ENCODE measurements at regions not wholly inside any gene's neighbourhood (a gene's known extent, or its start where the extent isn't known, plus 50 kb on each side); places are given as distances from the start of the nearest gene placed in this dataset.
"Not testable (repeated sequence)": the region's sequence is repeated elsewhere in the genome, so short reads cannot be mapped to it uniquely, and the experiment has no call there.

- H3K27ac ChIP-seq = no peak overlapping the region
Observed at GRCh38 chr6:168951217-168951616, 302.4 kb downstream of the THBS2 start.

DNA sequence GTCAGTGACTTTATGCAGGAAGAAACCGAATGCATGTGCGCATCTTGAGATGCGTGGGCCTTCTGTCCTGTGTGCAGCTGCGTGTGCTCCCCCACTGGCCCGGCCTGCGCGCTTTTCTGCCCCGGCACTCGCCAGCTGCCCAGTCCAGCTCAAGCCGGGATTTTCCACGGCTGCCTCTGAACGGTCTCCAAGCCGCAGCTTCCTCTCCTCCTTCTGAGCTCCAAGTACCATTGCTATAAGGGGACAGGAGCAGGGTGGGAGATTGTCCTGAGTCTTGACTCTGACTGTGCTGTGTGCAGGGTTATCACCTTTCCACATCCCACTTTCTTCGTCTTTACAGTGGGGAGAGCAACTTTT, 302.8 kb downstream of the THBS2 start:
- H3K27ac ChIP-seq = no peak overlapping the region
- no peak for DNase-seq (ENCODE audit: low read depth, low spot score)

More at GRCh38 chr6:168951217-168951616, 302.4 kb downstream of the THBS2 start:
- no peak for DNase-seq (ENCODE audit: low read depth, low spot score)

DNA sequence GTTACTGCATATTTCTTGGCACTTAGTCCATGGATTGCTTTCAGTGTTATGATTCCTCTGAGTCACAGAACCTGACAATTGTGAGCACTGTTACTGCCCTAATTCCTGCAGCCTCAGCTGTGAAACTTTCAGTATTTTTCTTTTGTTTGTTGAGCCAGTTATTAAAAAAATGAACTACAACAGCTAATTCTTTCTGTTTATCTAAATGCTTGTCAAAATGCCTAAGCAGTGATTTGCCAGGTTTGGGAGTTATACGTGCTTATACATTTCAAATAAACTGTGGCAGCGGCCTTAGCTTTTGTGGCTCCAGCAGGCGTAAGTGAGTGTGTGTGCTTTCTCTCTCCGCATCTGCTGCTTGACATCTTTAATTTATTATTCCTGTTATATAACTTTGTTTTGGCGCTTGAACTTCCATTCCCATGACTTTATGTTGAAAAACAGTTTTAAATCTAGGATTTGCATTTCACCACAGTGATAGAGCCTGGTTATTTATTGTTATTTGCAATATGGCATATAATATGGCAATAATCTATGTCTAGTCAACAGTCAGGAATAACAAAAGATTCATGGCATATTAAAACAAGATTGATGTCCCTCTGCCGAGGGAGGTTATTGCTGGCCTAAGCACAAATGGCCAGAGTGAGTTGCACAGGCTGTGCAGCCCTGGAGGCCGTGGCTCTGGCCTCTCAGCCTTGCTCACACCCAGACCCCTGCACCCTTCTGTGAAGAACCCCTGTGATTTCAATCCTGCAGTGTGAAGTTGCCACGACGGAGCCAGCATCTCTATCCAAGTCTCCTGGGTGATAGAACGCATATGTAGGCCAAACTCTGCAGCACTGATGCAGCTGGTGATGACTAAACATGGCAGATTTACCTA, 303.4 kb downstream of the THBS2 start:
- DNase-seq (ENCODE audit: low read depth, low spot score) = no peak
- no peak overlapping the region for H3K27ac ChIP-seq

DNA sequence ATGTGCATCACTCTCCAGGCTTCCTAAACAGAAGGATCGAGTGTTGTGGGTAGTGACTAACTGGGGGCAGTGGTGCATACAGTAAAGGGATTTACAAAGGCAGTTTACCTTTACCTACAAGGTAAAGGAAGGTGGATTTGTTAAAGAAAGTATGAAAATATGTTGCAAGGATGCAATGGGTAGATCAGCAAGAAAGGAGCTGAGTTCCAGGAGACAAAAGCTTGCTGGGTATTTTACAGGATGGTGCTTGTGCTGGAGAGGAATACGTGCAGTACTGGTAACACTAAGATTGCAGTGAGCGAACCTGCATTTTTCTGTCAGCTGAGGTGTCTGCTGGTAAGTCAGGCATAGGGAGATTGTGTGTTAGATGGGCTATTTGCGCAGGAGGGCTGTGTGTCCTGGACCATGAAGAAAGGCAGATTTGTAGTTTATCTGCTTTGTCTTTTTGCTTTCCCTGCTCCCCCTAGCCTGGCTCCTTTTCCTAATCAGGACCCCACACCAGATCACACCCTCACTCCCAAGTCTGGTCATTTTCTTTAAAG, 304.6 kb downstream of the THBS2 start:
- no peak for DNase-seq (ENCODE audit: low read depth, low spot score)

DNA sequence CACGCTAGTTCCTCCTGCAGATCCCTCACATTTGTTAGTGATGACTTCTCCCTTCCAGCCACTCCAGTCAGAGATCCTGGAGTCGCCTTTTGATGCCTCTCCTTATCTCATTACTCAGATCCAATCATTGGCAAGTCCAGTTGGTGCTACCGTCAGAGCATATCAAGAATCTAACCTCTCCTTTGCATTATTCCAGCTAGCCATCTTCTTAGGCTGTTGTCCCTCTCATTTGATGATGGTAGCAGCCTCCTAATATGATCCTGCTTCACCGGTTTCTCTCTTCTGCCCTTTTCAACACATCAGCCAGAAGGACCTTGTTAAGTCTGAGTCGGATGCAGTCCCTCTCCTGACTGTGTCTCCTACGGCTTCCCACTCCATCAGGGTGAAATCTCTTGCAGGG, 305.6 kb downstream of the THBS2 start:
- no peak overlapping the region for H3K27ac ChIP-seq
- no peak for DNase-seq (ENCODE audit: low read depth, low spot score)

More for the DNA sequence above, 304.6 kb downstream of the THBS2 start:
- no peak overlapping the region for H3K27ac ChIP-seq

DNA sequence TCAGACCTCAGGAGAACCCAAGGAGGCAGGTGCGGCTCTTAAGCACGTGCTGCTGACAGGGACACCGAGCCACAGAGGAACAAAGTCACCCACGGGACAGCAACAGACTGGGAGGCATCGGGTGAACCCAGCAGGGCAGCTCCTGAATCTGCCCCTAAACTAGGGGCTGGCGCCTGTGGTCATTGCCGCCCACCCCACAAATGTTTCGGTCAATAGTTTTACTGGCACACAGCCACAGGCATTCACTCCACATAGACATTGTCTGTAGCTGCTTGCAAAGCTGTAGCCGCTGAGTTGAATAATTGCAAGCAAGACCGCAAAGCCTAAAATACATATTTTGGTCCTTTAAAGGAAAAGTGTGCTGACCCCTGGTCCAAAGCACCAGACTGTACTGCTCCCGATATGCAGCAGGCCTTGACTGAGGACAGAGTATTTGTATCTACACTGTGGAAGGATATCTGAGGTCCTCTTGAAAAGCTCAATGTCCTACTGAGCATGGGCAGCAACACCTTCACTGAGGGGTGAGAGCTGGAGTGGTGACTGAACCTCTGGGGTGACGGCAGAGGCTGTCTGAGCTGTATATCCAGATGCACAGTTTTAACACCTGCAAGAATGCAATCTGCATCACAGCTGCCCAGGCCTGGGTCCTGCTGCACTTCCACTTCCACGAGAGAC, 310.3 kb downstream of the THBS2 start:
- no peak overlapping the region for H3K27ac ChIP-seq
- no peak for DNase-seq (ENCODE audit: low read depth, low spot score)

- H3K27ac ChIP-seq = no peak overlapping the region
- DNase-seq (ENCODE audit: low read depth, low spot score) = no peak
Observed at GRCh38 chr6:168942646-168943045, 311.0 kb downstream of the THBS2 start.

DNA sequence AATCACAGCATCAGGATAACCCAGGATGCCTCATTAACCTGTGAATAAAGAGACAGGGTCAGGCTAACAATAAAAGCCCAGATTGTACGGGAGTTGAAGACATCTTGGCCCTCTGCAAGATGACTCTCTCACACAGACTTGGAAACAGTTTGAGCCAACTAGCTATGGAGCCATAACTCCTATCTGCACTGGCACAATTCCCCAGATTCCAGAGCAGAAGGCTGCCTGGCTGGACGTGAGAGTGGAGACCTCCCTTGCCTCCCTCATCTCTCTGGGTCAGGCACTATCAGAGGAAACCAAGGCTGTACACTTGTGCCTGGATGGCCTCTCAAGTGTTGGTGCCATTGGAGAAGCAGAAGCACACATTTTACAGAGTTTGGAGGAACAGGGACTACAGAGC, 312.6 kb downstream of the THBS2 start:
- DNase-seq (ENCODE audit: low read depth, low spot score) = no peak
- H3K27ac ChIP-seq = no peak overlapping the region

DNA sequence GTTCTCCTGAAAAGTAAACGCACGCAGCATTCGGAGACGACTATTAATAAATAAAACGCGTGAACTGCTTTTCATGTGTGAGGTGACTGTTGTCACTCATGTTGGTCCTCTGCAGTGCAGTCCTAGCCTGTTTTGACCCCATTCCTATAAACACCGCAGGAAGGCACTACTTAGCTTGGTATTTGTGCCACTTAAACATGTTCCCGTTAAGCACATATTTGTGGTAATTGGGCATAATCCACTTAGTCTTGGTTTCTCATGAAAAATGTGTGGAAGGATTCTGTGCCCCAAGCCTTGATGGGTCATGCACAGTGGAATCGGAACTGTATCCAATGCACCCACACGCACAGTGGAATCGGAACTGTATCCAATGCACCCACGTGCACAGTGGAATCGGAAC, 313.9 kb downstream of the THBS2 start:
- no peak for DNase-seq (ENCODE audit: low read depth, low spot score)
- H3K27ac ChIP-seq = no peak overlapping the region

GRCh38 chr6:168939041-168939440, 314.6 kb downstream of the THBS2 start:
- no peak overlapping the region for H3K27ac ChIP-seq
- no peak for DNase-seq (ENCODE audit: low read depth, low spot score)

DNA sequence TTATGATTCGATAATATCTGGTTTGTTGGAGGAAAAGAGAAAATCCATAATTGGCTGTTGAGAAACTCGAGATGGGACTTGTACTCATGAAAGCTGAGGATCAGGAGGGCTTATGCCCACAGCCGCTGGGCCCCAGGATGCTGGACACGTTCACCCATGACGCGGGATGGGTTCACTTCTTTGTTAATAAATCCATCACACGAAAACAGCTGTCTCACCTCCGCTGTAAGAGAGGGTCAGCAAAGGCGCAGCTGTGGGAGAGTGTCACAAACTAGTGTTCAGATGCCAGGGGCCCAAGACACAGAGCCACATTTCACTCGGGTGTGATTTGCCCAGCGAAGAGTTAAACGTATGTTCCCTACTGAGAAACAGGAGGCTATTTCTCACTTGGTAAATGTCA, 315.1 kb downstream of the THBS2 start:
- no peak overlapping the region for H3K27ac ChIP-seq
- DNase-seq (ENCODE audit: low read depth, low spot score) = no peak

DNA sequence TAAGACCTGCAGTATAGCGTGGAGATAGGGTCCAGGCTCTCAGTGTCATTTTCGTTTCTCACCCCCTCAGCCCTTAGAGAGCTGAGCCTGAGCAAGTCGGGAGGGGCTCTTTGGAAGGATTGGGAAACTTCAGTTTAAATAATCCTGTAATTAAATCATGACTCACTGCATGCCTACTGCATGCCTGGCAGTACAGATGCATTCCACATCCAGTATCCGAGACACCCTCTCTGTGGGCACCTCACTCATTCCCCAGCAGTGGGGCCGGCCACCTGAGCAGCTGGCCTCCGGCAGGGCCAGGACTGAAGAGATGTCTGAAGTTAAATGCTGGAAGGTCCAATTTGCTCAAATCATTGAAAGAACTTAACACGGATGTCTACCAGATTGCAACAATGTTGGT, 316.6 kb downstream of the THBS2 start:
- no peak overlapping the region for H3K27ac ChIP-seq
- DNase-seq (ENCODE audit: low read depth, low spot score) = no peak

GRCh38 chr6:168935628-168936010, 318.0 kb downstream of the THBS2 start:
- DNase-seq (ENCODE audit: low read depth, low spot score) = no peak
- no peak overlapping the region for H3K27ac ChIP-seq

GRCh38 chr6:168934660-168935627, 318.7 kb downstream of the THBS2 start:
- no peak overlapping the region for H3K27ac ChIP-seq
- DNase-seq (ENCODE audit: low read depth, low spot score) = no peak

GRCh38 chr6:168932171-168932570, 321.5 kb downstream of the THBS2 start:
- not testable (repeated sequence) for DNase-seq (ENCODE audit: low read depth, low spot score)

GRCh38 chr6:168931072-168931471, 322.6 kb downstream of the THBS2 start:
- H3K27ac ChIP-seq; DNase-seq (ENCODE audit: low read depth, low spot score): not testable (repeated sequence)

More at GRCh38 chr6:168932171-168932570, 321.5 kb downstream of the THBS2 start:
- not testable (repeated sequence) for H3K27ac ChIP-seq

DNA sequence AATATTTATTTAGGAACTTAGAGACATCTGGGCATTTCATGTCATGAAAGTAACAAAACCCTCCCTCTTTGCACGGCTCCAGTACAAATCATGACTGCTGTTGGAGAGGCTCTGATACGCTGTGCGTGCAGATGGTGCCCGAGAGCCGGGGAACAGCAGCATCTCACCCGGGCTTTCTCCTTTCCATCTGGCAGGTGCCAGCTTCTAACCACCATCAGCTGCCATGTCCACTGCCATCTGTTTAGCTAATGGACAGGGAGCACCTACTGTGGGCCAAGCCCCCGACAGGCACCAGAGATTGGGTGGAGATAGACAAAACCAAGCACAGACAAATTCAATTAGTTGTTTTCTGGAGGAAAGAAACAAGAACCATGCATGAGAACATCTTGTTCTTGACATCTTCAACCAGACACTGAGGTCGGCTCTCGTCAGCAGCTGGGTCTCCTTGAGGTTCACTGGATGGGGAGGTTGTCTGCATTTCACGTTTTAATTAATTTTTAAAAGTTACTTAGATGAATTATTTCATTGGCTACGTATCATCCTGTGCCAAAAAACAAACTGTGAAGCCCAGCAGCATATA, 323.7 kb downstream of the THBS2 start:
- no peak for DNase-seq (ENCODE audit: low read depth, low spot score)
- no peak overlapping the region for H3K27ac ChIP-seq

DNA sequence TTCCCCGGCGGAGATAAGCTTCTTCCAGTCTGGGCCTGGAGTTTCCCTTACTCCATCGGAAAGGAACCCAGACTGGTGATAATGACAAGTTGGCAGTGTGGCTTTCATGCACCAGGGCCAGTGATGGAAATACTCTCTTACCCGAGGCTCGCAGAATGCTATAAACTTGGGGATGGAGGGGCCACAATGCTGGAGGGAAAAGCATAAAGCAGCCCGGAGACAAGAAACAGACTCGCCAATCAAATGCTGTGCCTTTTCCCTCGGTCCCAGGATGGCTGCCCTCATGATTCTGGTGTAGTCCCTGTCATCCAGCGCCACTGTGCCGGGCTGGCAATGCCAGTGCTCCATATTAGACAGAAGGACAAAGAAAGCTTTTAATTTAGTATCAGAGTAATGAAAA, 325.6 kb downstream of the THBS2 start:
- no peak overlapping the region for H3K27ac ChIP-seq
- no peak for DNase-seq (ENCODE audit: low read depth, low spot score)

- DNase-seq (ENCODE audit: low read depth, low spot score) = no peak
- H3K27ac ChIP-seq = no peak overlapping the region
Observed at GRCh38 chr6:168927026-168927425, 326.6 kb downstream of the THBS2 start.

GRCh38 chr6:168926306-168926705, 327.3 kb downstream of the THBS2 start:
- no peak overlapping the region for H3K27ac ChIP-seq
- DNase-seq (ENCODE audit: low read depth, low spot score) = no peak

All from epithelial cell of prostate (primary cell).